ENCODE measurements at regions not wholly inside any gene's neighbourhood (a gene's known extent, or its start where the extent isn't known, plus 50 kb on each side); places are given as distances from the start of the nearest gene placed in this dataset.
"Not testable (repeated sequence)": the region's sequence is repeated elsewhere in the genome, so short reads cannot be mapped to it uniquely, and the experiment has no call there.

- no peak for DNase-seq (ENCODE audit: low read depth in 4 of 4, low spot score in 3 of 4)
These were observed 126.5 kb downstream of the VPREB1 start for GRCh38 chr22:22371031-22371541.

- no peak for DNase-seq (ENCODE audit: low read depth in 4 of 4, low spot score in 3 of 4)
These were observed 127.5 kb downstream of the VPREB1 start for GRCh38 chr22:22372086-22372485.

- DNase-seq (ENCODE audit: low read depth in 4 of 4, low spot score in 3 of 4): no peak
These were observed 129.6 kb downstream of the VPREB1 start for GRCh38 chr22:22374163-22374562.

- no peak for DNase-seq (ENCODE audit: low read depth in 4 of 4, low spot score in 3 of 4)
These were observed 130.0 kb downstream of the VPREB1 start for GRCh38 chr22:22374579-22374978.

GRCh38 chr22:22375576-22376351 lies 131.2 kb downstream of the VPREB1 start:
- no peak for DNase-seq (ENCODE audit: low read depth in 4 of 4, low spot score in 3 of 4)

GRCh38 chr22:22376352-22376706 lies 131.7 kb downstream of the VPREB1 start:
- no peak for DNase-seq (ENCODE audit: low read depth in 4 of 4, low spot score in 3 of 4)

- not testable (repeated sequence) for DNase-seq (ENCODE audit: low read depth in 4 of 4, low spot score in 3 of 4)
These were observed 131.7 kb downstream of the ZNF280B start for GRCh38 chr22:22376884-22377283.

GRCh38 chr22:22377335-22377734 lies 131.2 kb downstream of the ZNF280B start:
- DNase-seq (ENCODE audit: low read depth in 4 of 4, low spot score in 3 of 4): no peak

GRCh38 chr22:22378446-22379415 lies 129.8 kb downstream of the ZNF280B start:
- no peak for DNase-seq (ENCODE audit: low read depth in 4 of 4, low spot score in 3 of 4)

GRCh38 chr22:22380098-22381030 lies 128.2 kb downstream of the ZNF280B start:
- no peak for DNase-seq (ENCODE audit: low read depth in 4 of 4, low spot score in 3 of 4)

GRCh38 chr22:22381292-22381691 lies 127.2 kb downstream of the ZNF280B start:
- DNase-seq (ENCODE audit: low read depth in 4 of 4, low spot score in 3 of 4): not testable (repeated sequence)

GRCh38 chr22:22384267-22384666 lies 124.3 kb downstream of the ZNF280B start:
- no peak for DNase-seq (ENCODE audit: low read depth in 4 of 4, low spot score in 3 of 4)

- no peak for DNase-seq (ENCODE audit: low read depth in 4 of 4, low spot score in 3 of 4)
These were observed 123.8 kb downstream of the ZNF280B start for GRCh38 chr22:22384668-22385244.

- DNase-seq (ENCODE audit: low read depth in 4 of 4, low spot score in 3 of 4): no peak
These were observed 121.7 kb downstream of the ZNF280B start for GRCh38 chr22:22386602-22387385.

- no peak for DNase-seq (ENCODE audit: low read depth in 4 of 4, low spot score in 3 of 4)
These were observed 121.2 kb downstream of the ZNF280B start for GRCh38 chr22:22387386-22387736.

- DNase-seq (ENCODE audit: low read depth in 4 of 4, low spot score in 3 of 4): no peak
These were observed 120.5 kb downstream of the ZNF280B start for GRCh38 chr22:22388090-22388489.

GRCh38 chr22:22388494-22388893 lies 120.0 kb downstream of the ZNF280B start:
- DNase-seq (ENCODE audit: low read depth in 4 of 4, low spot score in 3 of 4): no peak

- no peak for DNase-seq (ENCODE audit: low read depth in 4 of 4, low spot score in 3 of 4)
These were observed 119.1 kb downstream of the ZNF280B start for GRCh38 chr22:22389467-22389866.

- no peak for DNase-seq (ENCODE audit: low read depth in 4 of 4, low spot score in 3 of 4)
These were observed 117.6 kb downstream of the ZNF280B start for GRCh38 chr22:22390989-22391388.
